ENCODE measurements at regions not wholly inside any gene's neighbourhood (a gene's known extent, or its start where the extent isn't known, plus 50 kb on each side); places are given as distances from the start of the nearest gene placed in this dataset.

GRCh38 chr9:19527663-19528062, 118.9 kb downstream of the ACER2 start:
- no peaks in the 10 kb centered on the region for H3K4me1 ChIP-seq (ENCODE audit: low read length)
- no peak overlapping the region for H2AFZ ChIP-seq (ENCODE audit: low read depth, low read length)
- H3K27me3 ChIP-seq (ENCODE audit: low read depth, low read length), result peaks cover 19% of the 10 kb centered on the region; the same call in 1 of the 2 replicates
- H4K20me1 ChIP-seq (ENCODE audit: insufficient read depth, low read length), result no peaks in the 10 kb centered on the region
- H3K36me3 ChIP-seq (replicated peaks; ENCODE audit: low read depth, low read length), result no peaks in the 10 kb centered on the region
- no peak overlapping the region for H3K4me3 ChIP-seq (ENCODE audit: low read length)
- H3K79me2 ChIP-seq (ENCODE audit: low read length), result no peaks in the 10 kb centered on the region
- no peak for TF ChIP-seq CTCF (IDR thresholded peaks at IDR 0.05; ENCODE audit: low read depth, low read length)
- no peak for TF ChIP-seq EZH2phosphoT487 (IDR thresholded peaks at IDR 0.05; ENCODE audit: low read depth)
- H3K9me3 ChIP-seq (ENCODE audit: insufficient read depth, low read length), result no peaks in the 10 kb centered on the region
- H3K9ac ChIP-seq (ENCODE audit: low read length), result no peak overlapping the region
- no peak overlapping the region for H3K27ac ChIP-seq (ENCODE audit: low read length)
- H3K4me2 ChIP-seq (ENCODE audit: low read length), result no peak overlapping the region

GRCh38 chr9:19522558-19522957, 113.7 kb downstream of the ACER2 start:
- H3K27ac ChIP-seq (ENCODE audit: low read length), result no peak overlapping the region
- no peak overlapping the region for H3K4me2 ChIP-seq (ENCODE audit: low read length)
- no peaks in the 10 kb centered on the region for H3K79me2 ChIP-seq (ENCODE audit: low read length)
- no peak overlapping the region for H3K9ac ChIP-seq (ENCODE audit: low read length)
- no peaks in the 10 kb centered on the region for H3K9me3 ChIP-seq (ENCODE audit: insufficient read depth, low read length)
- H2AFZ ChIP-seq (ENCODE audit: low read depth, low read length), result no peak overlapping the region
- no peak for TF ChIP-seq CTCF (IDR thresholded peaks at IDR 0.05; ENCODE audit: low read depth, low read length)
- no peak for TF ChIP-seq EZH2phosphoT487 (IDR thresholded peaks at IDR 0.05; ENCODE audit: low read depth)
- H4K20me1 ChIP-seq (ENCODE audit: insufficient read depth, low read length), result no peaks in the 10 kb centered on the region
- peaks cover 10% of the 10 kb centered on the region; the same call in 1 of the 2 replicates for H3K27me3 ChIP-seq (ENCODE audit: low read depth, low read length)
- no peak overlapping the region for H3K4me3 ChIP-seq (ENCODE audit: low read length)
- H3K4me1 ChIP-seq (ENCODE audit: low read length), result no peaks in the 10 kb centered on the region
- no peaks in the 10 kb centered on the region for H3K36me3 ChIP-seq (replicated peaks; ENCODE audit: low read depth, low read length)

GRCh38 chr9:19521205-19521604, 112.4 kb downstream of the ACER2 start:
- no peaks in the 10 kb centered on the region for H3K9me3 ChIP-seq (ENCODE audit: insufficient read depth, low read length)
- H3K36me3 ChIP-seq (replicated peaks; ENCODE audit: low read depth, low read length), result no peaks in the 10 kb centered on the region
- no peak overlapping the region for H3K27ac ChIP-seq (ENCODE audit: low read length)
- no peak overlapping the region for H3K9ac ChIP-seq (ENCODE audit: low read length)
- H3K4me3 ChIP-seq (ENCODE audit: low read length), result no peak overlapping the region
- H4K20me1 ChIP-seq (ENCODE audit: insufficient read depth, low read length), result no peaks in the 10 kb centered on the region
- H2AFZ ChIP-seq (ENCODE audit: low read depth, low read length), result no peak overlapping the region
- peaks cover 5% of the 10 kb centered on the region; the same call in 1 of the 2 replicates for H3K27me3 ChIP-seq (ENCODE audit: low read depth, low read length)
- H3K4me1 ChIP-seq (ENCODE audit: low read length), result no peaks in the 10 kb centered on the region
- no peak for TF ChIP-seq EZH2phosphoT487 (IDR thresholded peaks at IDR 0.05; ENCODE audit: low read depth)
- TF ChIP-seq CTCF (IDR thresholded peaks at IDR 0.05; ENCODE audit: low read depth, low read length), result no peak
- no peaks in the 10 kb centered on the region for H3K79me2 ChIP-seq (ENCODE audit: low read length)
- H3K4me2 ChIP-seq (ENCODE audit: low read length), result no peak overlapping the region

- peaks cover 6% of the 10 kb centered on the region; the same call in 1 of the 2 replicates for H3K27me3 ChIP-seq (ENCODE audit: low read depth, low read length)
- H3K4me3 ChIP-seq (ENCODE audit: low read length), result no peak overlapping the region
- TF ChIP-seq CTCF (IDR thresholded peaks at IDR 0.05; ENCODE audit: low read depth, low read length) (peak; percentile 54), EZH2phosphoT487 (IDR thresholded peaks at IDR 0.05; ENCODE audit: low read depth) (no peak)
- H3K4me1 ChIP-seq (ENCODE audit: low read length), result no peaks in the 10 kb centered on the region
- no peaks in the 10 kb centered on the region for H3K36me3 ChIP-seq (replicated peaks; ENCODE audit: low read depth, low read length)
- H3K4me2 ChIP-seq (ENCODE audit: low read length), result no peak overlapping the region
- H3K9me3 ChIP-seq (ENCODE audit: insufficient read depth, low read length), result no peaks in the 10 kb centered on the region
- no peak overlapping the region for H3K27ac ChIP-seq (ENCODE audit: low read length)
- no peak overlapping the region for H3K9ac ChIP-seq (ENCODE audit: low read length)
- H3K79me2 ChIP-seq (ENCODE audit: low read length), result no peaks in the 10 kb centered on the region
- H4K20me1 ChIP-seq (ENCODE audit: insufficient read depth, low read length), result no peaks in the 10 kb centered on the region
- no peak overlapping the region for H2AFZ ChIP-seq (ENCODE audit: low read depth, low read length)
Measured at GRCh38 chr9:19517202-19517942, 108.6 kb downstream of the ACER2 start.

Measured in OCI-LY3 (cell line).